Hematopoietic multipotent progenitor cell (in vitro differentiated cells): ENCODE measurements at regions not wholly inside any gene's neighbourhood (a gene's known extent, or its start where the extent isn't known, plus 50 kb on each side); places are given as distances from the start of the nearest gene placed in this dataset.
"Not testable (repeated sequence)": the region's sequence is repeated elsewhere in the genome, so short reads cannot be mapped to it uniquely, and the experiment has no call there.

Experiments used
- DNase-seq, 3 donors: peaks; one replicate each; pipeline ENCODE4 v3.0.0-alpha.2; 2011 to 2015; ENCODE audit warnings: low read depth in 2 of 3, low spot score in 2 of 3

DNA sequence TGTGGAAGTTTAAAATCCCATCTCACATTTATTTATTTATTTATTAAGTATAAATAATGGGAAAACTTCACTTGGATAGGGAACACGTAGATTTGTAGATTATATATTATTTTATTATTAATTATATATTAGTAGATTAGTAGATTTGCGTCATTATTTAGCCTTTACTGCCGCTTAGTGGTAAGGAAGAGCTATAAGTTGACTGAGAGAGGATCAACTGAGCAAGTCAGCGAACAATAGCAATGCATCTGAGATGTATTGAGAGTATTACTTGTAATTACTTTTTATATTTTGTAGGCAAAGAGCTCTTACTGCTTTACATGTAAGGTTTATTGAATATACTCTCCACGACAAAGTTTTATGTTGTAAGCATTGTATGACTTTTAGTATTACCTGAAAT, 244.5 kb upstream of the ANKRD30A start:
- DNase-seq = peak in 2 of 3 donors; percentile 3 to 37

DNA sequence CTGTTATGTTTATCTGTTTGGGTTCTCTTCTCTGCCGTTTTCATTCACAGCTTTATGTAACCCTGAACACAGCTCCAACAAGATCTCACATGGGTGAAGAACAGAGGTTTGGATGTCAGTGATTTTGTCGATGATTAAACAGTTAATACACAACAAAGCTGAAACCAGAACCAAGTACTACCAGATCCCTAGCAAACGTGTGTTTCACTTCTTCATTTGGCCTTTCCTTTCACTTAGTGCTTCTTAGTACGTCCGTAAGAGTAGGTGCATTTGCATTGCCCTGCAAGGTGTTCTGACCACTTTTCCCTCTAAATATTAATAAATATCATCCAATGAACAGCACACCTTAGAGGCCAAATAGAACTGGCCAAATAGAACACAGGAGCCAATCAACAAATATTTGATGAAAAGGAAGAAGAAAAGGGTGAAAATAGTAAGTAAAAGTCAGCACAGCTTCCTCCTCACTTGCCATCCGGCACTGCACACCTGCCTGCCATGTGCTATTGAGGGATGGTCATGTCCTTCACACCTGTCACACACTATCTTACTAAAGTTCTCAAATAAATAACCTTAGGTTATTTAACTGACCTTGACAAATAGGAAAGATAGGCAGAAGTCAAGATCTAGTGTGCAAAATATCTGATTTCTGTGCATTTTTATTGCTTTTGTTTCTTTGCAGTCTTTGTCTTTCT, 252.6 kb upstream of the ANKRD30A start:
- DNase-seq = no peak

DNA sequence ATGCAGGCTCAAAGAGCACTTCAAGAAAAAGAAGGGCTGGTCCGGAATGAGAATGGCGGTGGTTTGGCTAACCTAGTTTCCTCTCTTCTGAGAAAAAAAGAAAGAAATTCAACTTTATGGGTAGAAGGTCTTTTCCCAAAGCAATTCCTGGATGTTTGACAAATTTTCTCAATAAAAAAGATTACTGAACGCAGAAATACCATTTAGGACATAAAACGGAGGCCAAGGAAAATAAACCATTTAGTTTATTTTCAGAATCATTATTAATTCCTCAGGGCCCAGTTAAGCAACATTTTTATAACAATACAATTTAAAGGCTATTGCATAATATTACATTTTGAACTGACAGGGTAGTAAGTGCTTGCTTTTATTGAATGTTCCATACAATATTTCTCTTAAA, 284.6 kb upstream of the ANKRD30A start:
- DNase-seq = no peak

DNA sequence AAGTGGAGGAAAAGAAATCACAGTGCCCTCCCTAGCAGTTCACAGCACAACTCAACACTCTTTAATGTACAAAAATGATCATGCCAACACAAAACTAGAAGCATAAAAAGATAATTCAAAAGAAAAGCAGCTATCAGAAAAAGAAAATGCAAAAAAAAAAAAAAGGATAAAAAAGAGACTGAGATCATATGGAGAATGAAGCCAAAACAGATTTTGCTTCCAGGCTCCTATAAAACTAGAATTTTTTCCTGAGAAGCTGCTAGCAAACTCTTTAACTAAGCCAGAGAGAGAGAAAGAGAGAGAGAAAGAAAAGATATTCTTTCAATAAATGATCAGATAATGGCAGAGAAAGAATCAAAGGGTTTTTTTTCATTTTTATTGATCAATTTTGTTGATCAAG, 288.0 kb upstream of the ANKRD30A start:
- no peak for DNase-seq

DNA sequence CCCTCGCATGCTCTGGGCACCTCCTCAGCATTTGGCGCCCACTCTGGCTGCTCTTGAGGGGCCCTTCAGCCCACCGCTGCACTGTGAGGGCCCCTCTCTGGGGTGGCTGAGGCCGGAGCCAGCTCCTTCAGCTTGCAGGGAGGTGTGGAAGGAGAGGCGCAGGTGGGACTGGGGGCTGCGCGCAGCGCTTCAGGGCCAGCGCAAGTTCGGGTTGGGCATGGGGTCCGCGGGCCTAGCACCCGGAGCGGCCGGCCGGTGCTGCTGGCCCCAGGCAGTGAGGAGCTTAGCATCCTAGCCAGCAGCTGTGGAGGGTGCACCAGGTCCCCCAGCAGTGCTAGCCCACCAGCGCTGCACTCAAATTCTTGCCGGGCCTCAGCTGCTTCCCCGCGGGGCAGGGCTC, 305.6 kb upstream of the ANKRD30A start:
- no peak for DNase-seq

DNA sequence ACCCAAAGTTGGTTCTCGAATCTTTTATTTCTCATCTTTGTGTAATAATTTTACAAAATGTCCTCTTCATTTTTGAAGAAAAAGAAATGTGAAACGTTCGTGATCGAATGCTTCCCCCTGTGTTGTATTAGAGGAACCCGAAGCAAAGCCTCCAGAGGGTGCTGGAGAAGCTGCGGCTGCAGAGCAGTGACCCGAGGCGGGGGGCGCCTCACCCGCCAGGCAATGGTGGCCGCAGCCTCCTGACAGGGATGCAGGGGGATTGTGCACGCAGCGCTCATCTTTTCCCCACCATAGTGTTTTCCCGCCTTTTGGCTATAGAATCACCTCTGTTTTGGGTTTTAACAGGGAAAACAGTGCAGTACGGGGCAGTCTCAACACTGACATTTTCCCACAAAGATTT, 307.5 kb upstream of the ANKRD30A start:
- no peak for DNase-seq

DNA sequence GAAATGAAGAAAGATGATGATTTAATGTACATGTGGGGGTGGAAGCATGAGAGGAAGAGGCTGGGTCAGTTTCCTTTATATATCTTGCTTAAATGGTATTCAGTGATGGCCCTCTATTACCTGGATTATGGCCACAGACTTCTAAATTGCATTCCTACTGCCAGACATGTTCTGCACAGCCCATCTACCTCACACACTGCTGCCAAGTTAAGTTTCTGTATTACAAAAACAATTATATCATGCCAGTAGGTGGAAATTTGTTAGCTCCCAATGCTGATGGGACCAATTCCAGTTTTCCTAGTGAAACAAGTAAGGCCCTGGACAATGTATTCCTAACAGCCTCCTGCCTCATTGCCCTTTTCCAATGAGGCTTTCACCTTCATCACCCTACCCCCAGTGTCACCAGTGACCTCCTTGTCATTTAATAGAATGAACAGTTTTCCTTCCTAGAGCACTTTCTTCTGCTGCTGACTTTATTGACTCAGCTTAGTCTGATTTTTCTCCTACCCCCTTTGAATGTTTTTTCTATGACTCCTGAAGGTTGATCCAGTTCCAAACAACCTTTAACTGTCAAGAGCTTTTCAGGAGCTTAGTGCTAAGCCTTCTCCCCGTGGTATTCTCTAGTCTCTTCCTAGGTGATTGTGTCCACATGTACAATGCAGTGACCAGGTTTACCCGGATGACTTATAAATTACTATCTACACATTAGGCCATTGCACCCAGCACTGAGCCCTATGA, 316.6 kb upstream of the ANKRD30A start:
- no peak for DNase-seq

DNA sequence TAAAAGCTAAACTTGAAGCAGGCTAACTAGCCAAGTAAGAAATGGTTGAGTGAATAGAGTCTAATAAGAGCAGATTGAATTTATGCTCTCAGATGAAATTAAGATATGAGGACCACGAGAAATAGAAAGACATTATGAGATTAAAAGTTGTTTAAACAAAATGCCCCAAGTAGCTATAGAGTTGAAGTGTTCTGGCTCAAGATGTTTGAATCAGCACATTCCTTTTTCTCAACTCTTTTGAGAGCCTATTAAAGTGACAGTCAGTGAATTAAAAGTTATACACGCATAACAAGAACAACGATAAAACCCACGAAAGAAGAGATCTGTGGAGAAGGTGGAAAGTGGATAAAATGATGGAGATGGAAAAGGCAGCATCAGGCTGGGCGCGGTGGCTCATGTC, 322.2 kb upstream of the ANKRD30A start:
- DNase-seq = no peak

DNA sequence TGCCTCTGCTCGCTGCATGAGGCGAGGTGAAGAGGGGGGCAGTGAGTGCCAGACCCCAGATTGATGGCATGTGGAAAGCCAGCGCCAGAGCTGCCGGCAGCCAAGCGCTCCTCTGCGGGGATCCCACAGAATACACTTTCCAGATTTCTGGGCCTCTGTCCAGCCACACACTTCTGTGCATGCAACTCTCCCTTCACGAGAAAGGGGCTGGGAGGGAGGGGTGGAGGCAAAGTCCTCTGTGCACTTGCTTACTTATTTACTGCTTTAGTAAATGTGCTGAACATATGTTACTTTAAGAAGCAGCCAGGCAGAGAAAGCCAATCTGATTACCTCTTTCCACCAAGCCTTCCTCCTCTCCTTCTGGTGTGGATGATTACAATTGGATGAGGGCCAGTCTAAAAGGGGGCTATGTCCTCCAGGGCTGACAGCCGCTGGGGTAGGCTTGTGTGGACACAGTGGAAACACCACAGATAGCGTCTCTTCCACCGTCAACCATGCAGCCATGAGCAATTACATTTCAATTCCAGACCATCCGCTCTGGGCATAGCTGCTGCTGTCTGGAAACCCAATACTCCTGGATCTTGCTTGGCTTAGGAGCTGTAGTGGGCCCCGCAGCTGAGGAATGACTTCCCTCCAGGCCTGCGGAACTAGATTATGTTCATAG, 322.8 kb upstream of the ANKRD30A start:
- DNase-seq = no peak

DNA sequence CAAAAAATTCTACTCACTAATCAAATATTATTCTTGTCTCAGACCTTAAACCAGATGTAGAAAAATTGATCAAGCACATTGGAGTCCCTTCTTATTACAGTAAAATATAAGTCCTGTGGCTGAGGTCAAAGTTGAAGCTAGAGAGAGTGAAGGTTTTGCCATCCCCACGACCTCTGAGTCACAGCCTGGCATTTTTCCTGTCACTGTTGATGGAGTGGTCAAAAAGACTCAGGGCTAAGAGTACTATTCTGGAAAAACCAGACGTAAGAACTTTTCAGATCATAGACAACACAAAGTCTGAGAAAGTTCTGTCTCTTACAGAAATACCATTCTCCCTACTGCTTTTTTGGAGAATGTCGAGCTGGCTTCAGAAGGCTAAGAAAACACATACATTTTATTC, 323.7 kb upstream of the ANKRD30A start:
- DNase-seq = no peak

DNA sequence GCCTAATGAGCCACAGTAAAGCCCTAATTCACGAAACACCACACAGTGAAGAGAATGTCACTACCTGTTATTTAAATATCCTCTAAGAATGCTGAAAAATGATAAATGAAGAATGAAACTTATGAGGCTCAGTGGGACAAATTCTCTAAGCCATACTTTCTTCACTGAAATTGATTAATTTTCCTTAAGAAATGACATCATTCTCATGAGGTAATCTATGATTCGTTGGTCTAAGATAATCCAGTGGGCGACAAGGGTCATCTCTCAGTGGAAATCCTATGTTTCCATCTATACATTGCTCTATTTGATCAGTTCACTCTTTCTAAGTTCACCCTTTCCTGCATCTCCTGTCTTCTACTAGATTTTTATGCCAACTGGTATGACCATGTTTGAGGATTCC, 330.4 kb upstream of the ANKRD30A start:
- DNase-seq = no peak

DNA sequence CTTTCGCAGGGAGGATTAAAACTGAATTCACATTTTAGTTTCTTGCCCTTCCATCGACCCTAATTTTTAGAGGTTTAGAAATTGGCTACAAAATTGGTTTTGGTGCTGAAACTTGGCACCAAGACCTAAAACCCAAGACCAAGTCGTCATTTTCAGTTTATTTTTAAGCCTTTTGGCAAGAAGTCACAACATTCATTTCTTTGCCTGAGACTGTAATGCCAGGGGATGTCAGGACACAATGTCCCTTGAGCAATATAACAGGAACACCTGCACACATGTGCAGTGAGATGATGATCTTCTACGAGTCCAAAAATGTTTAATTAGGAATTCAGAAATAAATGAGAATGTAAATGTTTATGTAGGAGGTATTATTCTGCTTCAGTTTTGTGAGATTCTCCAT, 335.4 kb upstream of the ANKRD30A start:
- no peak for DNase-seq

DNA sequence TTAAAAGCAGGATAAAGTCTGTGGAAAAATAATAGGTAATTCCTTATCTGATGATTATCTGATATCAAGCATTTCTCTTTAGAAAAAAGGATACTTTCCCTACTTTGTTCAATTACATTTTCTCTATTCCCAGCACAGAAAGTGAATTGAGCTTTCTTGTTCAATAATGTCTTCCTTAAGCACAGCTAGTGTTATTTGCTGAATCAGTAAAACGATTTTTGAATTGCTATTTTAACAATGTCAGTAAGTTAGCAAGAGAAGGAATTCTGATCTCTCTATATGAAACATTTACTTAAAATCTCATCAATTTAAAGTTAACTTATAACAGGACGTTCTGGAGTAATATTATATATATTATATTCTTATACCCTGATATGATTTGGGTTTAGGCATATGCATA, 337.2 kb upstream of the ANKRD30A start:
- no peak for DNase-seq

DNA sequence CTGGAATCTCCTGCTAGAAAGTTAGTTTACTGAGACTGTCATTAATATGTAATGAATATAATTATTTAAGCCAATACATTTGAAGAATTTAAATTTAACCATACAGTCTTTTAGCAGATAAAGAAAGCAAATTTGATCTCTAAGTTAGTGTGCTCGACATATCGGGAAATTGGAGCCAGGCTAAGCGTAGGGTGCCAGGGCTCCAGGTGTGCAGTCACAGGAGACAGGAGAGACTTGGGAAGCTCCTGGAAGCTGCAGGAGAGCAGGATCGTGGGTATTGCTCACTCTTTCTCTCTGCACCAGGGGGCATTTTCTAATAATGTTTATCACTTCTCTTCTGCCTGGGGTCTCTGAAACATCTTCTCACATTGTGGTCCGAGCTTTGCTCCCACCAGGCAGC, 342.0 kb upstream of the ANKRD30A start:
- no peak for DNase-seq

DNA sequence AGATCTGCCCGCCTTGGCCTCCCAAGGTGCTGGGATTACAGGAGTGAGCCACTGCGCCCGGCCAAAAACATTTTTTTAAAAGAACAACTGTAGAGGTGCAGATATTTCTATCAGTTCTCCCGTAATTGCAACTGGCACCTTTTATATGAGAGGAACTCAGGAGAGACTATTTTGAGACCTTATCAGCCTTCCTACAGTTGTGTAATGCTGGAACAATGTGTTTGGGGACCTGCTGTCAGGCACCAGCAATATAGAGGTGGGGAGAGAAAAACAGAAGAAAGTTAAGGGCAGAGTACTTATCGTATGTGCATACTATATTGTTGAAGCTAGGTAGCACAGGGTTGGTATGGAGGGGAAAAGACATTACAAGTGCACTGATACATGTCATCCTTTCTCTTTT, 343.8 kb upstream of the ANKRD30A start:
- DNase-seq = no peak

DNA sequence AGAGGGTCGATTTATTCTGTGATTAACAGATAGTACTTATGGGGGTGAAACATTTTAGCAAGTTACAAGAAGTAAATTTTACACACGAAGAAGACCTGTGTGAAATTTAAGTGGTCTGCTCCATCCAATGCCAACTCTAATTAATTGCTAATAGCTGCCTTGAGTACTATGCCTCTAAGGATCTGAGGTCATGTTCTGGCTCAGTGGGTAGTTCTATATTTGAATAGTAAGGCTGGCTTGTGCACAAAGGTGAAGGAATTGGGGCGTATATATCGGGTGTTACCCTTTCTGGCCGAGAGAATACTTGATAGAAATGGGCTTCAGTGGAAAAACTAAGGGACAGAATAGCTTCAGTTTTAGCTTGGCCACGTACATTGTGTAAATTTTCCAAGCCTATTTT, 345.2 kb upstream of the ANKRD30A start:
- no peak for DNase-seq

DNA sequence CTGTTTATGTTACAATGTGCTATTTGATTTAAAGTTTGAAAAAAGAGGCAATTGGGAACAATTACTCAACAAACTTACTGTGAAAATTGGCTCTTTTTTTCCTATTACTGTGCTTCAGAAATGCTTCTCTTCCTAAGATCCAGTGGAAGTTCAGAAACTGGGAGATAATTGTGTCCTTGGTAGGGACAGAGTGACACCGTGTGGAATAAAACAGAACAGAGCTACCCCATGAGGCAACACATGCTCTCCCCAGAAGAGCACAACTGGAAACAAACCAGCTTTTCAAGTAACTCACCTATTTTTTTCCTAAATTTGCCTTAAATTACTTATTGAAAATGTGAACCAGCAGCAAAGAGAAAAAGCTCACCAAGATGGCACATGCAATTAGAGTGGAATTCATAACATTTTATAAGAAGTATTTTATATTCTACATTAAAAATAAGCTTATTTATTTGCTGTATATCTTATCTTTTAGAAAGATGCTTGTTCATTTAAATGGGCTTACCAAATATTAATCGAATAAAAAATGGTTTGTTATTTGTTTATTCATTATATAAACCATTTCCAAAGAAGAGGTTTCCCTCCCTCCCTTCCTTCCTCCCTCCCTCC, 346.1 kb upstream of the ANKRD30A start:
- peak in 2 of 3 donors; percentile 11 to 28 for DNase-seq

DNA sequence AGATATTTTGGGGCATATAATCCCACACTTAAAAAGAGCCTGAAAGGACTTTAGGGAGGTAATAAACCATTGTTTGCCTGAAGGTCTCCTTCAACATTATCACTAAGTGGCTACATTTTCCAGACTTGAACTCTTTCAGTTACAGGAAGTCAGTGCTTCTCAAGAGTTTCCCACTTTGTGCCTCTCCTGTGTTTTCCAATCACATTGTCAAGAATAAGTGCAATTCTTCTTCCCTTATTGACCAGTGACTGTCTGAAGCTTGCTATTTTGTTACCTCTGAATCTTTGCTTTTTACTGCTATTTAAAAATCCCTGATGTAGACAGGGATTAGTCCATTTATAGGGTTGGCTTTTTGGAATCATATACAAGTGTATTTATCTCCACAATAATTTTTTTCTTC, 346.7 kb upstream of the ANKRD30A start:
- no peak for DNase-seq

DNA sequence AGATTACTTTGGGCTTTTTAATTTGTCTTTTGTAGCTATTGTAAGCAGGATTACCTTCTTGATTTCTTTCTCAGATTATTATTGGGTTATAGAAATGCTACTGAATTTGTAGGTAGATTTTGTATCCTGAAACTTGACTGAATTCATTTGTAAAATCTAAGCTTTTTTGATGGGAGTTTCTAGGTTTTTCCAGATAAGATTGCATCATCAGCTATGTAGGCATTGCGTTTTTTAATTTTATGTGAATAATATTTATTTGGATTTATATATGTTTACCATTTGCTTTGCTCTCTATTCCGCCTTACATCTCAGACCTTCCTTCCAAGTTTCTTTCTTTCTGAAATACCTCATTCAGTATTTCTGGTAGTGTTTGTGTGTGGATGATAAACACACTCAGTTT, 351.7 kb upstream of the ANKRD30A start:
- DNase-seq = no peak

DNA sequence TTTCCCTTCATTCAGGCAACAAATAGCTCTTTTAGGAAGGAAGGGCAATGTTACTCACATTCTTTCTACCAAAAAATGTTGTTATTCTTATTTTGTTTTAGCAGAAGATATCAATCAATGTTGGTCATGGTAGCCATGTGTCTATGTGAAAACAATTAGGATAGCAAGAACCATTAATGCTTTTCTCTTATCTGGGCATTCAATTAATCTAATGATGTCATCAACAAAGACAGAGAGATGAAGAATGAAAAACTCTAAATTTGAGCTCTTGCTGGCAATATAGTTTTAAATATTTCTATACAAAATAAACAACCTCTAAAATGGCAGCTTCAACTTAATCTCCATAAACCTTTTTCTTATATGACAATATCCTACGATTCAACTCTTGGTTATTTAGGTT, 353.7 kb upstream of the ANKRD30A start:
- DNase-seq = no peak

DNA sequence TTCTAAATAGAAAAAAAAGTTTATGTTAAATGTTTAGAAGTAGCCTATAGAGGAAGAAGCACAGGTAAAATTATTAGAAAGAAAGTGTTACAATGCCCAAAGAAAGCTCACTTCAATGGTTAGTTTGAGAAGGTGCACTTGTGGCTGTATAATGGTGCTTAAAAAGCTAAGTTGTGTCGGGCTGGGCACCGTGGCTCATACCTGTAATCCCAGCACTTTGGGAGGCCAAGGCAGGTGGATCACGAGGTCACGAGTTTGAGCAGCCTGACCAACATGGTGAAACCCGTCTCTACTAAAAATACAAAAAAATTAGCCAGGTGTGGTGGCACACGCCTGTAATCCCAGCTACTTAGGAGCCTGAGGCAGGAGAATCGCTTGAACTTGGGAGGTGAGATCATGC, 355.7 kb upstream of the ANKRD30A start:
- not testable (repeated sequence) for DNase-seq

DNA sequence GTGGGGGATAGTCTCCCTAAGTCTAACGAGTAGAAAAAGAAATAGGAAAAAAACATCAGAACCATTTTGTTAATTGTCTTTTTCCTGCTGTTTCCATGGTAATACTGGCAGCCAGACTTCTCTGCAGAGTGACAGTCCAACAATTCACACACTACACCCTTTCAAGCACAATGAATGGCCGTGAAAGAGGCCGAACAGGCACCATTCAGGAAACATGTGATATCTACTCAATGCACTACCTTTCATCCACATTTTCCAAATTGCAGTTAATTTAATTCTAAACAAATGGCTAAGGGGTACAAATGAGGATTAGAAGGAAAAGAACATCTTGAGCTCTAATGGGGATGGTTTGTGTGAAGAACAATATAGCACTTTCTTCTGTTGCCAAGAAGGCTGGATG, 358.5 kb upstream of the ANKRD30A start:
- no peak for DNase-seq
